HG02870 (cell line): ENCODE measurements at regions not wholly inside any gene's neighbourhood (a gene's known extent, or its start where the extent isn't known, plus 50 kb on each side); places are given as distances from the start of the nearest gene placed in this dataset.
"Not testable (repeated sequence)": the region's sequence is repeated elsewhere in the genome, so short reads cannot be mapped to it uniquely, and the experiment has no call there.

Experiments
- ATAC-seq: cut with Tn5 transposase; IDR thresholded peaks from one replicate; pipeline ENCODE4 v1.9.1; 2021; ENCODE audit warnings: mild to moderate bottlenecking, moderate library complexity; ENCODE audit not compliant: unreplicated experiment

DNA sequence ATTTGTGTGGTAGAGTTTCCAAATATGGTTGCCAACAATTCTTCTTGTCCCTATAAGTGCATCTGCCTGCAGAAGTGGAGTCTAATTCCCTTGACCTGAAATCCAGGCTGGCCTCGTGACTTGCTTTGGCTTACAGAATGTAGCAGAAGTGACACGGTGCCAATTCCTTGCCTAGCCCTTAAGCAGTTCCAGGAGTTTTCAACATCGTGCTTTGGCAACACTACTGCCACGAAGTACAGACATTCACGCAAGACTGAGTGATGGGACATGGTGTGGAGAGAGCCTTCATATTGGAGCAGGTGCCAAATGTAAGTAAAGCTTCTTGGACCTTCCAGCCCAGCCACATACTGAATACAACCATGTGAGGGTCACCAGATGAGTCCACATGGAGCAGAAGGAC lies 92.9 kb upstream of the NEK6 start:
- no peak for ATAC-seq

DNA sequence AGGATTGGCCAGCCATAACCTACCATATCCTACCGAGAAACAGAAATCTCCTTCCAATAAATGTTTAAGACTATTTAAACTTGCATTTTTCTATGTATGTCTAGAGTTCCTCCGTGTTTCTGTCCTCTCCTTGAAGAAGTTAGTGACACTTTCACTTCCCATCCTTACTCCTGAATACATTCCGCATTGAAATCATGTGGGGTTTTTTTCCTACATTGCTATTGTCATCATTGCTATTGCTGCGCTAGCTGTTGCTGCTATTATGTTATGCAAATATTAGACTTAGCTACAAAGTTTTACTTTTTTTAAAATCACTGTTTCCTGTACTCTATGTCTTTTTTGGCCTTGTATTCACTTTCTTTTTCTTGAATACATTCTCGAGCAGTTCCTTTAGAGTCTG lies 83.3 kb upstream of the NEK6 start:
- ATAC-seq: no peak

DNA sequence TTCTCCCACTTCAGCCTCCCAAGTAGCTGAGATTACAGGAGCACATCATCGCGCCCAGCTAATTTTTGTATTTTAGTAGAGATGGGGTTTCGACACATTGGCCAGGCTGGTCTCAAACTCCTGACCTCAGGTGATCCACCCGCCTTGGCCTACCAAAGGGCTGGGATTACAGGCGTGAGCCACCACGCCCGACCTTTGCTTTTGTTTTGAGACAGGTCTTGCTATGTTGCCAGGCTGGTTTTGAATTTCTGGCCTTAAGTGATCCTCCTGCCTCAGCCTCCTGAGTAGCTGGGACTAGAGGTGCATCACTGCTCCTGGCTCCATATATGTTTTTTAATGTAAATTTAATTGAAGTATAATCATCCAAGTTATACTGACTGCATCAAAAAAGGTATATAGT lies 80.2 kb upstream of the NEK6 start:
- ATAC-seq: not testable (repeated sequence)

DNA sequence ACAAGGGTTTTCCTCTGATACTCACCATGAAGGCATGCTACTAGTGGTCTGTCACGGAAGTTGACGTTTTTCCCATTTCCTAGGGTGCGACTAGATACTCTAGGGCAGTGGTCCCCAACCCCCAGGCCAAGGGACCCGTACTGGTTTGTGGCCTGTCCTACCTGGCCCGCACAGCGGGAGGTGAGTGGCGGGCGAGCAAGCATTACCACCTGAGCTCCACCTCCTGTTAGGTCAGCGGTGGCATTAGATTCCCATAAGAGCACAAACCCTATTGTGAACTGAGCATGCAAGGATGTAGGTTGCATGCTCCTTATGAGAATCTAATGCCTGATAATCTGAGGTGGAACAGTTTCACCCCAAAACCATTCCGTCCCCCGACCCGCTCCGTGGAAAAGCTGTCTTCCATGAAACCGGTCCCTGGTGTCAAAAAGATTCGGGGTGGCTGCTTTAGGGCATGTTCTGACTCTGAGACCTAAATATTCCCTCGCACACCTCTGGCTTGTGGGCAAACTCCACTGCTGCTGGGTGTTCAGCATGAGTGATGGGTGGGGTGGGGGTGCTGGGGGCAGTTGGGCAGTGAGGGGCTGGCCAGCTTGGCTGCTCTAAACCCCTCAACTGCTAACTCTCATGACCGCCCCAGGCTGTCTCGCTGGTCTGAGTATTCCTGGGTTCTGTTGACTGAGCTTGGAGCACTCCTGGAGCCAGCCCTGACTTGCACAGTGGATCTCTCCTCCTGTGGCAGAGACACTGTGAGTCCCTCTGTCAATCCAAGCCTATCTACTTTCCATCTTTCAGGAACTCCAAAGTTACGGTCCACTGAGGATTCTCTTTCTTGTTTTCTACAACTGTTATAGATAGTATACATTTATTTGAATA lies 78.3 kb upstream of the NEK6 start:
- ATAC-seq: no peak

DNA sequence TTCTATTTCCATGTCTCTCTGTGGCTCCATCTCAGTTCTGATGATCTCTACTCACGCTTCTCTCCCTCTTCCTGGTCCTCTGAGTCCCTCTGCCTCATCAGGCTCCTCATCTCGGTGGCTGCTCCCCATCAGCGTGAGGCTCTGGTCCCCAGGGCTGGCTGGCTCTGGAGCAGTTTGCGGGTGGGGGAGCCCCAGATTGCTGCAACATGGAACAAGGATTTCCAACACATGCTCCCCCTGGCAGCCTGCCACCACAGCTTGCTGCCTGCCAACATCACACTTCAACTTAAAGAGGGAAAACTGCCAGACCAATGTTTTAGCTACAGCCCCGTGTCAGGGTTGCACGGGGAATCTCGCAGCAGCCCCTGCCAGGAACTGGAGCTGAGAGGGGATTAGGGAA lies 77.2 kb upstream of the NEK6 start:
- no peak for ATAC-seq

DNA sequence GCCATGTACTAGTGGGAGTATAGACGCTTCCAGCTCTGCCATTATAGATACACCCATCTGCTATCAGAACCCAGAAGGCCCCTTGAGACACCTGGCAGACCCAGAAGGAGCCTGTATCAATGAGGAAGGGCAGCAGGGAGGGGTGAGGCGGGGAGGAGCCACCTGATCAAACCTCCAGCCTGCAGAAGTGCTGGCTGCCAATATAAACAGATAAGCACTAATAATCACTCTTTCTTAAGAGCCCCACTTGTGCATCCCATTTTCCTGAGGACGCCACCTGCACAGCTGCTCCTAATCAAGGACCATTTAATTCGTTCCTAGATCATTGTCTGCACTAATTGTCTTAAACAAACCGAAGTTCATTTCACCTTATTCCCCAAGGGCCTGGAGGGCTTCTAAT lies 75.0 kb upstream of the NEK6 start:
- no peak for ATAC-seq

DNA sequence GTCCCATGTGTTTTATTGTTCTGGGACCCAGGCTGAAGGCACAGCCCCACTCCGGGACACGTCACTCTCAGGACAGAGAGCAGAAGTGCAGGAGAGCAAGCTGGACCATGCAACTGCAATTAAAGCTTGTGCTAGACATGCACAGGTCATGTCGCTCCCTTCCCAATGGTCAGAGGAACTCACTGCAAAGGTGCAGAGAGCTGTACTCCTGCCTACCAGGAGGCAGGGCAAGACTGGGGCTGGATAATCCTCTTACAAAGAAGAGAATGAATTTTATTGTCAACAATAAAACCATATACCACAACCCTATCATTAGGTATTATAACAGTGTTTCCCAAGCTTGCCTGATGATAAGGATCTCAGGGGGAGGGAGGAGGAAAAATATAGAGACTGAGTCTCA lies 74.0 kb upstream of the NEK6 start:
- no peak for ATAC-seq

DNA sequence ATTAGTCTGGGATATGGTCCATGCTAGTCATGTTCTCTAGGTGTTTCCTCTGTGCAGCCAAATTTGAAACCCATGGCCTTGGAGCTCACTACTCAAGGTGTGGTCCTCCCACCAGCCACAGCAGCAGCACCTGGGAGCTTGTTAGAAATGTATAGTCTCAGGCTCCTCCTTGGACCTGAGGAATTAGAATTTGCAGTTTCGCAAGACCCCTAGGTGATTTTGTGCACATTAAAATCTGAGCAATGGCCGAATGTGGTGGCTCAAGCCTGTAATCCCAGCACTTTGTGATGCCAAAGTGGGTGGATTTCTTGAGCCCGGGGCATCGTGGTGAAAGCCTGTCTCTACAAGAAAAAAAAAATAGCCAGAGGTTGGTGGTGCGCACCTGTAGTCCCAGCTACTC lies 72.3 kb upstream of the NEK6 start:
- no peak for ATAC-seq

DNA sequence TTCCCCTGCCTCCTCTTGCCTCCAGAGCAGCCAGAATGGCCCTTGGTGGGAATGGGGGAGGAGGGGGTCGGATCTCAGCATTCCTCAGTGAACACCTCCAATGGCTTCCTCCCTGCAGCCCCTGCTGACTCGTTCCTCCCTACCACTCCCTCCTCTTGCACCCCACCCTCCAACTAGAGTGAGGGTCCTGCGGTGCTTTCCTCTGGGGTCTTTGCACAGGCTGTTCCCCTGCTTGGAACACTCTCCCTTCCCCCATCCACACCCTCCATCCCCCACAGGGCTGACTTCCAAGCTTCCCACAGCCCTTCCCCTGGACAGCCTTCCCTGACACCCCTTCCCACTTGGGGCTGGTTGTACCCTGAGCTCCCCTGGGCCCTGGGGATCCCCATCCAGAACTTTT lies 70.4 kb upstream of the NEK6 start:
- ATAC-seq: no peak

DNA sequence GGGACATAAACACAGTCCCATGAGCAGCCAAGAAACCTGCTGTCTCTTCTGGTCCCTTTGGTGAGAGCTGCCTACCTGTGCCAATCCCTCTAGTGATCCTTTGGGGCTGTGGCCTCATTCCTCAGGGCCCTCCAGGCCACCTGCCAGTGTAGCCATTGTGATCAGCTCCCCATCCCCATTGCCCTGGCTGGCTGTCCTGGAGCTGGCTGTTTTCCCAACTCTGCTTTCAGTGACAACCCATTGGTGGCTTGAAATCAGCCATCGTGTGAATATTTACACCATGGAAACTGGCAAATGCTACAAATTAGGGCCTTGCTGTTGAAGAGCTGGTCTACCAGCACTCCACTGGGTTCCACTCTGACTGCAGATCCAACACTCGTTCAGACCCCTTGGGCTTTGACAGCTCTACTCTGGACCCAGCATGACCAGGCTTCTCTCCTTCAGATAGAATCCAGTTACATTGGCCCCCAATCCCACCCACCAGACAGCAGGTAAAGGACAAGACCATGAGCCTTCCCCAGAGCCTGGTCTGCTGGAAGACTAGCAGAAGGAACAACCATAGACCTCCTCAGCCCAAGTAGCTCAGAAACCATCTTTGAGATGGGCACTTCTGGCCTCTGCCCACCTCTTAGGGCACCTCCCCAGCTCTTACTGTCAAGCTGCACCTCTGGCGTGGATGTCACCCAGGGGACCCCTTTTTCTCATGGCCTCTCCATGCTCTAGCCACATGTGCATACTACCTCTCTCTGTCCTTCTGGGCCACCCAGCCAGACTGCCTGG lies 69.2 kb upstream of the NEK6 start:
- no peak for ATAC-seq

DNA sequence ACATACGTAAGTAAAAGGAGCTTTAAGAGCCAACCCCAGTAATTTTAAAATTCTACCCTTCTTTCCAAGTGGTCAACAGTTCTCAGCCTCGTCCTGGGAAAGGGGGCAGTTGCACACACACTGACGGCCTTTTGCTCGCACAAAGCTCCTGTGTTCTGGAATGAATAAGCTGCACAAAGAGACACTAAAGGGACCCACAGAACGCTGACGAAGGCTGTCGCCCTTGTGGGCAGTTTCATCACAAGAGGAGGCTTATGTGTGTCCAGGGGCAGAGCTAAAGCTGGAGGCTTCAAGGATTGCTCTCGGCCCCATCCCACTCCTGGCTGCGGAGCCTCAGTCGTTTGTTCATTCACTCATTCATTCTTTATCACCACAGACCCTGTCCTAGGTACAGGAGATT lies 67.0 kb upstream of the NEK6 start:
- ATAC-seq: no peak

DNA sequence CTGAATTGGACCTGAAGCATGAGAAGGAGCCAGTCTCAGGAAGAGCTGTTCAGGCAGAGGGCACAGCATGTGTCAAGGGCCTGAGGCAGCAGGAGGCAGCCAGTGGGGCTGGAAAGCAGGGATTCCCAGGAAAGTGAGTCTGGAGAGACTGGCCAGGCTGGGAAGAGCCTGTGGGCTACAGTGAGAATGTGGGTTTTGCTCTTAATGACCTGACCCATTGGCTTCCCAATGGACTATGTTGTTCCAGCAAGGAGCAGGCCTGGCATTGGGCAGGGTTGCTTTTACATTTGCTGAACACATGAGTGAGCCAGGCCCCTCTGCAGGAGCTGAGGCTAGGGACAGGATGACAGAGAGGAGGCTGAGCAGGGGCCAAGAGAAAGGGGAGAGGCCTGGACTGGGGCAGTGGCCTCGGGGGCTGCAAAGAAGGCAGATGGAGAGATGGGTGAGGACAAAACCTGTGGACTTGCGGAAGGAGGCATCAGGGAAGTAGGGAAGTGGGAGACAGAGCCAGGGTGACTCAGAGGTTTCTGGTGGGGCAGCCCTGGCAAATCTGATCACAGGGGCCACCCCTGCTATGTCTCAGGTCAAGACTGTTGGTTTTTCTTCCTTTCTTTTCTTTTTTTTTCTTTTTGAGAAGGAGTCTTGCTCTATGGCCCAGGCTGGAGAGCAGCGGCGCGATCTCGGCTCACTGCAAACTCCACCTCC lies 65.9 kb upstream of the NEK6 start:
- no peak for ATAC-seq

DNA sequence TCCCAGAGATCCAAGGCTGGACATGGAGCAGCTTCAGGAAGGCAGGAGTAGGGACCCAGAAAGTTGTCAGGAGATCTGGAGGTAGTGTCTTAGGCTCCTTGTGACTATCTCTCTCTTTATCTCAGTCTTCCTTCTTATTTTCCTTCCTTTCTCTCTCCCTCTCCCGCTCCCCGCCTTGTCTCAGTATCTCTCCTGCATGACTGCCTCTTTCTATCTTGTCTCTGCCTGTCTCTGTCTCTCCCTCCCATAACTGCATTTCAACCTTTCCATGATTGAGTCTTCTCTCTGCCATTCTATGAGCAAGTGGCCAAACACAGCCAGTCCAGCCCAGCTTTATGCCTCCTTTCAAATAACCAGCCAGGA lies 61.0 kb upstream of the NEK6 start:
- ATAC-seq: no peak

DNA sequence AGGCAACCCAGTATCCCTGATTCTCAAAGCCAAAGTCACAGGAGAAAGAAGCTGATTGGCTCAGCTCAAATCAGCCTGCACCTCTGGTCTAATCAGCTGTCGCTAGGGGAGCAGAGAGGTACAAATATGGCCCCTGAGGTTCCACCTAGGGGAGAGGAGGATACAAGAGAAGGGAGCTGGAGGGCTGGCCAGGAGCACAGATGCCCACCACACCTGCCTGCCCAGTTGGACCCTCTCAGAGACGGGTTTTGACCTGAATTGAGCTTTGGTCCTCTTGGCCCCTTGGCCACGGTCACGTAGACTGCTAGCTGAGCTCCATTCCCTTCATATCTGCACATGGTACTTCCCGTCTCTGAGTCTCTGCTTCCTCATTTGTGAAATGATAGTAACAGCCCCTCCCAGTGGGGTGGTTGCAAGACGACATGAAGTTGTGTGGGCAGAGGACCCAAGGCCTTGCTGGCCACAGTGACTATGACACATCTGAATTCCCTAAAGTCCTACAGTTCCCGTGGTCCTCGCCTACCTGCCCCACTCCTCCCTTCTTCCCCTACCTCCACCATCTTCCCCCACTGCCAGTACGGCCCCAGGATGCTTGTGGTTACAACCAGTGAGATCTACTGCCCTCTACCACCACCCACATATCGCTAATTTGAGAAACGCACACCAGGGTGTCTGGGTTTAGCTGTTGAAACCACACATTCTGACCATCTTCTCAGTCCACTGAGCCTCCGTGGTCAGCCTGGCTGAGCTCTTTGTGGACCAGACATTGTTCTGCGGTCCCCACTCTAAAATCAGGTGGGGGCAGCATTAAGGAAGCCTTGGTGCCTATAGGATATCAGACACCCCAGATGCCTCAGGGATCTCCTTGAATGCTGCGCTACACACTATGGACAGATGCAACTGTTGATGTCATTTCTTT lies 60.3 kb upstream of the NEK6 start:
- ATAC-seq: peak; percentile 63

DNA sequence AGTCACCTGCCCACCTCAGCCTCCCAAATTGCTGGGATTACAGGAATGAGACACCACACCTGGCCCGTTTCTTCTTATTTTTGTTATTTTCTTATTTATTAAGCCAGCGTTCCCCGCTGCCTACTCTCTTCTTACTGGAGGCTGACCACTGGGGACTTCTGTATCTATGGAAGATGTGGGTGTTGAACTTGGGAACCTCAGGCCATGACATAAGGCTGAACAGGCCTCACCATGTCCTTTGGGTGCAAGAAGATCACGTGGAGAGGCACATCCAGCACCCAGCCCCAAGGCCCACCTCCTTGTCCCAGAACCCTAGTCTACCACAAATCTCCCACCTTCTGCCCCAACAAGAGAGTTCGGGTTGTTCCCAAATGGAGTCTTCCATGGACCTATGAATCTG lies 59.4 kb upstream of the NEK6 start:
- no peak for ATAC-seq

DNA sequence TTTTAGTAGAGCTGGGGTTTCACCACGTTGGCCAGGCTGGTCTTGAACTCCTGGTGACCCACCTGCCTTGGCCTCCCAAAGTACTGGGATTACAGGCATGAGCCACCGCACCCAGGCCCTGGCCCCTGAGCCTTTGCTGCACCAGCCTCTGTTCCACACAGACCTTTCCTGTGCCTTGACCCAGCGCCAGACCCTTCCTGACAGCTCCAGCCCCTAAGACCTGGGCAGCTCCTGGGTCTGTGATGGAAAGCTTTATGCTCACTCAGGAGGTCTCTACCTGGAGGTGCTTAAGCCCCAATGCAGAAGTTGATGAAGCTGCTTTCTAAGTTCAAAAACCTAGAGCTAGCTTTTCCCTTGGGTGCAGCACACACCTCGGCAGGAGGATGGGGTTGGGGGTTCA lies 58.8 kb upstream of the NEK6 start:
- no peak for ATAC-seq

DNA sequence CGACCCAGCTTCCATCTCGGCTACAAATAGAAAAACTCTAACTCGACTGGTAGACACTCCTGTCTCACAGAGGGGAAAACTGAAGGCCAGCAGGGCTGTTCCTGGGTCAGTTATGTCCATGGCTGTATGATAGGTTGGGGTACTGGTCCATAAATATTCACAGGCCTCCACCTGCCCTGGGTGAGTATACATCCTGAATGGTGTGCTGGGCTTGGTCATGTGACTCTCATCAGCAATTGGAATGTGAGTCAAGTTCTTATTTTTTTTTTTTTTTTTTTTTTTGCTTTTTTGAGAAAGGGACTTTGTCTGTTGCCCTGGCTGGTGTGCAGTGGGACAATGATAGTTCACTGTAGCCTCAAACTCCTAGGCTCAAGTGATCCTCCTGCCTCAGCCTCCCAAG lies 58.3 kb upstream of the NEK6 start:
- ATAC-seq: no peak

DNA sequence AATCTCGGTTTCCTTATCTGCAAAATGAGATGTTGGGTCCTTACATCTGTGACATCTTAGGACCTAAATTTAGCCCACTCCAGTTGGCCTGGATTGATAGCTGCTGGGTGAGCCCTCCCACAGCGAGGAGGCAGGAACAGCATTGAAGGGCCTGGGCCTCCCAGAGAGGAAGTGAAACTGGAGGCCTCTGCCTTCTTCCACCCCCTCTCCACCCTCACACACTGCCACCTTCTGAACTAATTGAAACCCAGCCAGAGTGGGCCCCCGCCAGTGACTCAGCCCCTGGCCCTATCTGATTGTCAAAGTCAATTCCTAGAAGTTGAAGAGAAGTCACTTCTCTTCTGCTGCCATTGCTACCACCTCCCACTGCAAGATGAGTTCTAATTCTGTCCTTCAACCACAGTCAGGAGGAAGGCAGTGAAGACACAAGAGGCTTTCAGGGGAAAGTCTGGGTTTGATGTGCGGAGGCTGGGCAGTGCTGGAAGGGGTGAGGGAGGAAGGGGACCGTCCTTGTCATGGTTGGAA lies 55.2 kb upstream of the NEK6 start:
- ATAC-seq: peak; percentile 75

DNA sequence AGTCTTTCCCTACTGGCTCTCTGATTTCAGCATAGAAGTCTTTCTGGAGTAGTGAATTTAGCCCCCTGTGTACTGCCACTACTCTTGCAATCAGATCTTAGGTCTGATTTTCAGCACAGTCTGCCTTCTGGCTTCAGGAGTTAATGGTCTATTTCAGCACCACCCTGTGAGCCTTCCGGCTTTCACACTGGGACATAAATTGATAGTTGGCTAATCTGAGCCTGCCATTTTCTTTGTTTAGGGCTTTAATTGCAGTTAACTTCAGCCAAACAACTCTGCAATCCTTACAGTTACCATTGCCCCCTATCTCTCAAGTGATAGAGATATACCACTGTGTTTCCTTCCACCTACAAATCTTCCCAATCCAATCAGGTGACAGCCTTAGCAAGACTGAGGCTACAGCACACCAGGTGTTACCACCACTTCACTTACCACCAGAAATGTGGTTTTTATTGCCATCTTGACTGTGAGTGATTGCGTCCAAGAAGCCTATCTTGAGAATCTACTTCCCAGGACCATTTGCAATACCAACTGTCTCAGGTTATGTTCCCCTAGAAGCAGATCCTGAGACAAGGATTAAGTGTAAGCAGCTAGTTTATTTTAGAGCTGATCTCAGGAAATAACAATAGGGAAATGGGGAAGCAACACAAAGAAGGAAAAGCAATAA lies 51.9 kb upstream of the NEK6 start:
- ATAC-seq: no peak

DNA sequence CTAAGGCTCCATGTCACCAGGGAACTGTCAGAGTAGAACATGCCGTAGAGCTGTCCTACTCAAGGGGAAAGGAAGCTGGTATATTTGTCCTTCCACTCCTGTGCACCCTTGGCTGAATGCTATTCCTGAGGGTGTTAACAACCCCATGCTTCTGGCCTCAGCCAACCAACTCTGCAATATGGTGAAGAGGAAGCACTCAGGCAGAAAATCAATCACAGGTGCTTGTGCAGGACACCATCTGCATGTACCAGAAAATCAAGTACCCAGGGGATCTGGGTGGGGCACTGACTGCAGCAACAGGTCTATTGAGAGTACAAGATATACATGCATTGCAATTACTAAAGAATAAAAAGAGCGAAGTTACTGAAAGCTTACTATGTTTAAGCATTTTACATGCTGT lies 51.4 kb upstream of the NEK6 start:
- ATAC-seq: no peak
